OCI-LY7 (cell line): ENCODE measurements at regions not wholly inside any gene's neighbourhood (a gene's known extent, or its start where the extent isn't known, plus 50 kb on each side); places are given as distances from the start of the nearest gene placed in this dataset.

ENCODE experiments used
- EZH2phosphoT487 ChIP-seq: fragments of 200-600 bp; sonication (generic); IDR thresholded peaks from 2 replicates; pipeline ENCODE4 v1.6.1; 2018; ENCODE audit warnings: low read depth, borderline replicate concordance, mild to moderate bottlenecking, mixed run types, antibody characterized with exemption, low read length, moderate library complexity, mixed read lengths
- TF ChIP-seq, protein P1 (sequence below): fragments of 200-600 bp; sonication (generic); conservative IDR thresholded peaks from 2 replicates; pipeline ENCODE4 v1.5.1; 2014; ENCODE audit warnings: mild to moderate bottlenecking, antibody characterized with exemption, low read length, moderate library complexity, mixed read lengths

DNA sequence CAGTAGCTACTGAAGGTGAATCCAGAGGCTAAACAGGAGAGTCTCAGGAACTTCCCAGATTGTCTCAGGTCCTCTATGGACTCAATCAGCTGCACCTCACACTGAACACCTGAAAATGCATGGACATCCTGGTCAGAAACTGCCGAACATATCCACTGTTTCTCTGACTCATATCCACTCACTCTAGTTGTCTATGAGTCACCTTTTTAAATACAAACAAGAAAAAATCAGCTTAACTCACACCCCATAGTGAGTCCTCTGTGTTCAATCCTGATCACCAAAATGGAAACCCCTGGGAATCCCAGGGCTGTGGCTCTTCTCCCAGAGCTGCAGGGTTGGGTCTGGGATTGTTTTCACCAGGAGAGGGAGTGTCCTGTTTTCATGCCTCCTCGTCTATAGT lies 556.7 kb downstream of the TMEM121 start:
- TF ChIP-seq, protein P1, sequence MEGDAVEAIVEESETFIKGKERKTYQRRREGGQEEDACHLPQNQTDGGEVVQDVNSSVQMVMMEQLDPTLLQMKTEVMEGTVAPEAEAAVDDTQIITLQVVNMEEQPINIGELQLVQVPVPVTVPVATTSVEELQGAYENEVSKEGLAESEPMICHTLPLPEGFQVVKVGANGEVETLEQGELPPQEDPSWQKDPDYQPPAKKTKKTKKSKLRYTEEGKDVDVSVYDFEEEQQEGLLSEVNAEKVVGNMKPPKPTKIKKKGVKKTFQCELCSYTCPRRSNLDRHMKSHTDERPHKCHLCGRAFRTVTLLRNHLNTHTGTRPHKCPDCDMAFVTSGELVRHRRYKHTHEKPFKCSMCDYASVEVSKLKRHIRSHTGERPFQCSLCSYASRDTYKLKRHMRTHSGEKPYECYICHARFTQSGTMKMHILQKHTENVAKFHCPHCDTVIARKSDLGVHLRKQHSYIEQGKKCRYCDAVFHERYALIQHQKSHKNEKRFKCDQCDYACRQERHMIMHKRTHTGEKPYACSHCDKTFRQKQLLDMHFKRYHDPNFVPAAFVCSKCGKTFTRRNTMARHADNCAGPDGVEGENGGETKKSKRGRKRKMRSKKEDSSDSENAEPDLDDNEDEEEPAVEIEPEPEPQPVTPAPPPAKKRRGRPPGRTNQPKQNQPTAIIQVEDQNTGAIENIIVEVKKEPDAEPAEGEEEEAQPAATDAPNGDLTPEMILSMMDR, result no peak
- TF ChIP-seq EZH2phosphoT487, result no peak
